HG02870 (cell line): ENCODE measurements at regions not wholly inside any gene's neighbourhood (a gene's known extent, or its start where the extent isn't known, plus 50 kb on each side); places are given as distances from the start of the nearest gene placed in this dataset.
A peak's percentile ranks its signal among the peaks of the same experiment; 100 is the strongest.
"Not testable (repeated sequence)": the region's sequence is repeated elsewhere in the genome, so short reads cannot be mapped to it uniquely, and the experiment has no call there.

Source experiments
- ATAC-seq: cut with Tn5 transposase; IDR thresholded peaks from one replicate; pipeline ENCODE4 v1.9.1; 2021; ENCODE audit warnings: mild to moderate bottlenecking, moderate library complexity; ENCODE audit not compliant: unreplicated experiment

DNA sequence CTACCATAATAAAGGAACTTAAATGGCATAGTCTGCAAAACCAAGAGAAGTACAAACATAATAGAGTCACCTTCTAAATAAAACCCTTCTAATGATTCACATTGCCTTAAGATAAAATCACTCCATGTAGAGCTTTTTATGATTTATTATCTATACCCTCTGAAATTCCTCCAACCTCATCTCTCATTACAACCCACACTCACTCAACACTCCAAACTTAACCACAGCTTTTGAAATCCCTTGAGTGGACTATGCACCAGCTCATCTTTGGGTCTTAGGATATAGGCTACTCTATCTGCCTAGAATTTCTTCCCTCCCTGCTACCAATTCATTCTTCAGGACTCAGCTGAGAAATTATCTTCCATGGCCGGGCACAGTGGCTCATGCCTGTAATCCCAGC is 122.5 kb downstream of the CETN3 start:
- ATAC-seq, result no peak

DNA sequence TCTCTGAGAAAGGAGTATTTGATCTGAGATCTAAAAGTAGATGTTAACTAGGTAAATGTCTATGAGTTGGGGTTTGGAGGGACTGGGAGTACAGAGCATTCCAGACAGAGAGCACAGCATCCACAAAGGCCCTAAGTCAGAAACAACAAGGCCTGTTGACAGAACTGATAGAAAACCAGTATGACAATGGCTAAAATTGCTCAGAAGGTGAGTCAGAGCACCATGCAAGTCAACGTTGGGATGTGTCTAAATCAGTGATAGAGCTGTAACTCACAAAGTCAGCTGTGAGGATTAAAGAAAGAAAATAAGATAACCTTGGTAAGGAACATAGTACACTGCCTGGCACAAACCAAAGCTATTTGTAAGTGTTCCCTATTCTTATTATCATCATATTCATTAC is 124.0 kb downstream of the CETN3 start:
- ATAC-seq, result no peak

DNA sequence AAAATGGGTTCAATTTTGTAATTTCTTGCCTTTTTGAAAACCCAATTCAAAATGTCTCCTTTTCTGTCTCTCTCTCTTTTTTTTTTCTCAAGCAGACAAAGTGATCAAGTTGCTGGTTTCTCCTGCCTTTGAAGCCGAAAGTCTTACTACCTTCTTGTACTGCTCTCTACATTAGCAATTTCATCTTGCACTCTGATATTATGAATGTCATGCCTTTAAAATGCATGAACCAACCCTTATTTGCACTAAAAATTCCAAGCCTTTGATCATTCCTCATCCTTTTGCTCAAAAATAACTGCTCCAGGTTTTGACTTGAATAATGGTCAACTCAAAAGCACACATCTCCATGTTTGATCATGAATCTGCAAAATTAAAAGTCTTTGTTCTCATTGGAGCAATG is 125.2 kb downstream of the CETN3 start:
- ATAC-seq, result no peak

DNA sequence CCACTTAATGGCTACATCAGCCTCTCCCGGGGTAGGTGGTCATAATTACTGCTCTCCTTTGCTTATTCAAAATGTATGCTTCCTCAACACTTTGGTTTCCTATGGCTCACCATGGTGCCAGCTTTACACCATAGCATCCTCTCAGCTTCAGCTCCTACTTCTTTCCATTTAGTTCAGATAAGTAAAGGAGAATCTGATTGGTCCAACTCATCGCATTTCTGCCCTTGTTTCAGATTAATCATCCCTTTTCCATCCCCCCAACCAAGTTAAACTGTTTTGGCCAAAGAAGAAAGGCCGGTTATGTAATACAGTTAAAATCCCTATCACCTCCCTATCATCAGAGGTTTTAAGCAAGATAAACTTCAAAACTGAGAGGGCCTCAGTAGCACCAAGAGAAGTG is 130.5 kb downstream of the CETN3 start:
- ATAC-seq, result no peak

DNA sequence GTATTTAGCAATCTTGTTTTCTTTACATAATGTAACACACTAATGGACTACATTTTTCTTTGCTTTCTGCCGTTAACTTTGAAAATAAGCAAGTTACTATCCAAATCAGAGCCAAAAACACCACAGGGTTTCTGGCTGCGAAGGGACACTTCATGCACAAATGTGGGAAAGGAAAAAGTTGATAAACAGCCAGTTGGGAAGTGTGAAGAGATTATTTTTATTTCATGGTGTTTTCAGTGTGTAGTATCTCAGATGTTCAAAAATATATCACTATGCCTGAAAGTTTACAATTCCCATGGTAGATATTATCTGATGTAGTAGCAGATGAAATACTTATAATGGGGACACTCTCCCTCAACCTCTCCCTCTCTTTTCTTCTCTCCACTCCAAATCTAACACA is 135.3 kb downstream of the CETN3 start:
- no peak for ATAC-seq

DNA sequence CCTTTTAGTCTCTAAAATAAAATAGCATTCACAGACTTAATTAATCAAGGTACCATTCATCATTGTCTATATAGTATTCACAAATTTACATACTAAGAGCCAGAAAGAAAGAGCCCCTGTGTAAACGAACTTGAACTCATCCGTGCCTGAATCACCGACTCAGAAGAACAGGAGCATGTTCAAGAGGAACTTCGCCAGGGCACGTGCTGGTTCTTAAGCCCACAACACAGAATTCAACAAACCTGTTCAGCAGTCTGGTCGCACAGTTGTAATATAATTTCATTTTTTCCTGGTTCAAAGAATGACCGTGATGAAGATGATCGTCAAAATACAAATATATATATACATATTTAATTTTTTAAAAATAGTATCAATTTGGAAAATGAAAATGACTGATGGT is 141.9 kb downstream of the CETN3 start:
- ATAC-seq, result no peak

DNA sequence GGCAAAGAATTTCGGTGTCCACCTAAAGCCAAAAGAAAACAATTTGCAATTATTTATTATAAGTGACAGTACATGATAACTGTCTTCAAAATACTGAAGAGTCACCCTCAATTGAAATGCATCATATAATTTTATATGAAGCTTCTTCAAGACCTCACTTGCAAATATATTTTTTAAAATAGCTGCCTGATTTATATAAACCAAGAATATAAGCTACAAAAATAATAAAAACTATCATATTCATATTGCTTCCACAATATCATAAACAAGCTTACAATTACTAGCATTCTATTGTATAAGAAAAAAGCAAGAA is 144.1 kb downstream of the CETN3 start:
- ATAC-seq, result no peak

DNA sequence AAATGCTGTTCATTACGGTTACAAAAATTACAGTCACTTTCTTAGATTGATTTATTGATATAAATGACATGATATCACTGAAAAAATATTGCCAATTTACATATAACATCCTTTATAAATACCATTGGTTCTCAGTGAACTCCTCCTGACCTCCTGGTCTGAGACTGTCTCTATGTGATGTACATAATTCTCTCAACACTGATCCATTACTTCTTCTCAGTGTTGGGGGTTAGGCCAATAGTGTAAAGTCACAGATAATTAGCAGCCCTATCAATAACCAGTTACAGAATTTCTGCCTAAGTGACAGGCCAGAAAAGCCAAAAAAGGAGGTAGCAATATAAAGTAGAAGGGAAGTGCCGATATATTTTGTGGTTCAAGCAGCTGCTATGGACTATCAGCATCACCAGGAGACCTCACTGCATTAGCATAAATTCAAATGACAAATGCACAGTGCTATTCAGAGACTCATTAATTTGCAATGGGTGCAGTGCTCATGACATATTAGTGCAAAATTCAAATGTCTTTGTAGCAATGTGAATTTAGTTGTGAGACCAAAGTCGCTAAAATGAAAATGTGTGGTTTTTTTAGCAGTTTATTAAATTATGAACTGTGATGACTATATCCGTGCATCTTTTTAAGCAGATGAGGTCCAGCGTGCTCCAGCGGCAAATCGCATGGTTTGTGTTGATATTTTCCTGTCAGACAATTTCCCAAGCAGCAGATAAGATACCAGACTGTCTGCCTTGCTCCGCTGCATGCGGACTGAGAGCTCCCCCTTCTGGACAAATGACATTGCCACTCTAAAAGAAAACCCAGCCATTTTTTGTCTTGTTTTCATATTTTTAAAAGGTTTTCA is 144.6 kb downstream of the CETN3 start:
- peak; percentile 67 for ATAC-seq

DNA sequence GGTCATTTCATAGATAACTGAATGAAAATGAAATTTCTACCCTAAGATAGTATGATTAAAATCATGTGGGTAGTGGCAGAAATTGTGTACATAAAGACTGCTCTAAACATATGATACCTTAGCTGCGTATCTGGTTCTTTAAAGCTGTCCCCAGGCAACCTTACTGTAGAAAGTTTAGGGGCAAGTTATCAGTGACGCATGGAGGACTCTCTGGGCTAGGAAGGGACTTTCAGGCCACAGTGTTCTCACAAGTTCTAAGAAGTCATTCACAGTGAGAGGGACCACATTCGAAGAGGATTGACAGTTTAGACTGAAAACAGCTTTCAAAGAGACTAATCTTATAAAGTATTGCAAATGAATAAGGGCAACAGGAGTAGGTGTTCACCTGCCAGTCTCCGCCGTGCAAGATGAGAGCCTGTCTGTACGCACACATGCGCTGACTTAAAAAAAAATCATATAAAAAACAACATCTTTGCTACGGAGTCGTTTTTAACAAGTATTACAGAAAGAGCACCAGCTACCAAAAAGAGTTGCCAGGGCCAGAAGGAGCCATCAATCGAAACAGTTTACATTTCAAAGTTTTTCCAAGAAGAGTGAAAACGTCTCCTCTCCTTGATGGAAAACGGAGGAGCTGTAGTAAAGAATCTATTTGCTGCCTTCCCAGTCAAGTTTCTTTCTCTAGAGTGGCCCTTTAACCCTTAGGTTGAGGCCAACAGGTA is 146.3 kb downstream of the CETN3 start:
- ATAC-seq, result no peak

DNA sequence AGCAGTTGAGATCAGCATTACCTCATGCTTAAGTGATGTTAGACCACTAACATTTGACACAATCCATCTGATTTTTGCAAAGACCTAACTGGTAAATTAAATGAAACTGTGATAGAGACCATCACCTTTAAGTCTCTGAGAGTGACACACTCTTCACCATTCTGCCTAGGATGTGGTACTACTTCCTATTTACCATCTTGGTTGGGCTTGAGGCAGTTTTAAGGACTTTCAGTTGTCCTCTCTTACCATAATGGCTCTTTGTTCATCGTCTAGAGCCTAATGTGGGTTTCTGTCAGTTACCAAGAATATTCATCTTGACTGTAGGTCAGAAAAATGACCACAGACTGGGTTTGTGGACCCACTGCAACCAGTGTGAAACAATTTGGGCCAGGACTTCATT is 158.1 kb downstream of the CETN3 start:
- no peak for ATAC-seq

DNA sequence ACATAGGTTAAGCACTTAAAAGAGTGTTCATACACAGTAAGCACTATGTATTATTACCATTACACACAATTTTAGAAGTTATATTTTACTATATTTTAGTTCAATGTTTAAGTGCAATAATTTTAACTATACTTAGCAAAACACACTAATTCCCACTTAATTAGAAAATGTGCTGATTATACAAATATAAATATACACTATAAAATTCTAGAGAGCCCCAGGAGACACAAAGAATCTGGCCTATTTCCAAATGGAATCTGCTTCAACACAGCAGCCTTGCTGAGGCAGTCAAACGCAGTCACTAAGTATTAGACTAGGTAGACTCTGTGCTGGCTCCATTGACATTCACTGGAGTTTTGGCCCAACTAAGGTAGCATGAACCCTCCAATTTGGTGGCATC is 160.9 kb downstream of the CETN3 start:
- ATAC-seq, result no peak

DNA sequence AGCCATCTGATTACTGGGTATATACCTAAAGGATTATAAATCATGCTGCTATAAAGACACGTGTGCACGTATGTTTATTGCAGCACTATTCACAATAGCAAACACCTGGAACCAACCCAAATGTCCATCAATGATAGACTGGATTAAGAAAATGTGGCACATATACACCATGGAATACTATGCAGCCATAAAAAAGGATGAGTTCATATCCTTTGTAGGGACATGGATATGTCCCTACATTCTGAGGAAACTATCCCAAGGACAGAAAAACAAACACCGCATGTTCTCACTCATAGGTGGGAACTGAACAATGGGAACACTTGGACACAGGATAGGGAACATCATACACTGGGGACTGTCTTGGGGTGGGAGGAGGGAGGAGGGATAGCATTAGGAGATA is 165.7 kb downstream of the CETN3 start:
- ATAC-seq, result not testable (repeated sequence)

DNA sequence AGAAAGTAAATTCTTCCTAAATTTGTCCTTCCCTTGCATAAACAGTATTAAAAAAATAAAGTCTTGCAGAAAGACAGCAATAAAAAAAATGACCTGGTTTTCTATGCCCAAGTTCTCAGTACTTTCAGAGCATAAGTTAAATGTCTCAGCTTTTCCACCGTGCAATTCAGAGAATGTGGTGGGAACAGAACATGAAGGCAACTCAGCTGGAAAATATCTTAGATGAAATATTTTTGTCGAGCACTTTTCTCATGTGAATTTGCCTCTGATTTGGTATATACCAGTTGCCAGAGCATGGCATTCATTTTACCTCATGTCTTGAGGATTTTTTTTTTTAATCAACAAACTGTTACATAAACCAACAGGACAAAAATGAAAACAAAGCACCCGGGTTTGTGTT is 176.1 kb downstream of the CETN3 start:
- ATAC-seq, result no peak

DNA sequence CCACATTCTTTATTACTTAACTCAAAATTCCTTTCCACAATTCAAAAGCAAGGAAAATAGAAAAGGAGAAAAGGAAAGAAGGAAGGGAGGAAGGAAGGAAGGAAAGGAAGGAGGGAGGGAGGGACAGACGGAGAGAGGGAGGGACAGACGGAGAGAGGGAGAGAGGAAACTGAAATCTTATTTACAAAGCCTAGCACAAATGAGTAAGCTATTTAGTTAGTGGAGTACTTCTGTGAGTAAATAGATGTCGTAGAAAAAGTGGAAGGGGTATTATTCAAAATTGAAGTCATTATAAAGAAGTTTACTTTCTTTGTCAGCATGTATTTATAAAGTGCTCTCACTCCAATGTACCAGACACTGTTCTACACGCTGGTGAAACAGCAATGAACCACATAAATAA is 177.9 kb downstream of the CETN3 start:
- no peak for ATAC-seq

DNA sequence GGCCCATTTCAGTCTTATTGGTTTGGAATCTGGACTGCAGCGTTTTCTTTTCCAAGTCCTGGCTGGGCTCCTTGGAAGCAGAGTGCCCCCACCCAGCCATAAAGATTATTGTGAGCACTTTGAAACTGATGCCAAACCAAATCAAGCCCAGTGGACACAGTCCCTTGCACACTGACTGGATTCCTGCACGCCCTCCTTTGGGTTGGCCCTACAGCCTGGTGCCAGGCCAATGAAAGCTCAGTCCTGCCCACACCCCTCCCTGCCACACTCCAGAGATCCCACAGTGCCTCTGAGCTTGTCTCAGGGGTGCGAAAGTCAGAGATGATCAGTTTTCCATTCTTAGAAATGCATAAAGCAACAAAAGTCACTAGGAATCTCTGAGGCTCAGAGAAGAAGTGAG is 181.9 kb downstream of the CETN3 start:
- ATAC-seq, result no peak

DNA sequence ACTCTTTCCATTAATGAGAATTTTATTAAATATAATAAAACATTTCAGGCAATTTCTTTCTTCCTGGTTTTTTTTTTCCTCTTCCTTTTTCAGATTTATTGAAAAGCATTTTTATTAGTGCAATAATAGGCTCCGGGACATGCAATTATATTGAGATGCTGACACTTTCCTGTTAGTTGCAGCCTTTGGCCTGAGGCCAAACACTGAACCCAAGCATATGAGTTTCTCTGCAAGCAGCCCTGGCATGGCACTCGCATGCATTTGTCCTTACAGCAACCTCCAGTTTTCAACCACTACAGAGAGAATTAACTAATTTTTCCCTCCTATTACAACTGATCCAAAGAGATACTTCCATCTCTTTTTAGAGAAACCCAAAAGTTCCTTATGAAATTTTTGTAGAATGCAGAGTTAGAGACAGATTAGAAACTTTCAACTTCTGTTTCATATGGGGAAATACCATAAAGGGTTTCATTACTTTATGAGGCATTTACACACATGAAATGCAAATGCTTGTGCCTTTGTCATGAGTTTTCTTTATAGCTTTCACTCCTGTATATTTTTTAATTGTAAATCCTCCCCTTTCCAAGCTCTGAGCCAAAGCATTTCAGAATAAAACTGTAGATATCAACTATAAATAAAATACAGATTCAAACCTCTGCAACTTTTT is 183.0 kb downstream of the CETN3 start:
- peak; percentile 68 for ATAC-seq

DNA sequence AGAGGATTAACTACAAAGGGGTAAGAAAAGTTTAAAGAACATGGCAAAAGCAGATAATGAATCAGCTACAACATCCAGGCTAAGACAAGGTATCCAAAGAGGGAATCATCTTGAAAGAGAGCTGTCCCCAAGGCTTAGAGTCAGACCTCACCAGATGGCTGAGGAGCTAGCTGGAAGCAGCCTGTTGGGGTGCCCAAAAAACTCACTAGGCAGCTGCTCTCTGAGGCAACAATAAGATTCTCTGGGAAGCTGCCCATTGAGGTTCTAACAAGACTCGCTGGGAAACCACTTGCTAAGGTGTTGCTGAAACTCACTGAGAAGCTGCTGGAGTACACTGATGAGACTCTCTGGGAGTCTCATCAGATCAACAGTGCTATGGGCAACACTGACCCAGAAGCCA is 185.2 kb downstream of the CETN3 start:
- no peak for ATAC-seq

DNA sequence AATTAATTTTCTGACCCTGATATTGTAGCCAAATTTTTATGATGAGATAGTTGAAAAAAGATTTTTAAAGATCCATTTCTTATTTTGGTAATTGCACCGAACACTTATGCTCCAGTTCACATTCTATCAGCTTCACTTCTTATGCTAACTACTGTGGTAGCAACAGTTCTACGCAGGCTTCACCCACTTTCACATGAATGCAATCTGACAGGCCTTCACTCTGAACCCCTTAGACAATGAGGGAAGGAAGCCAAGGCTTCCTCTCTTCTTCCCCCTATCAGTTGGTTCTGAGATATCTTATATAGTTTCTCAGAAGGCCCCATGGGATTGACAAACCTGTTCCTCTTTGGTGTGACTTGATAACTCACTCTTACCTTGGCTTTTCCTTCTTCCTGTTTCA is 185.8 kb downstream of the CETN3 start:
- ATAC-seq, result no peak

DNA sequence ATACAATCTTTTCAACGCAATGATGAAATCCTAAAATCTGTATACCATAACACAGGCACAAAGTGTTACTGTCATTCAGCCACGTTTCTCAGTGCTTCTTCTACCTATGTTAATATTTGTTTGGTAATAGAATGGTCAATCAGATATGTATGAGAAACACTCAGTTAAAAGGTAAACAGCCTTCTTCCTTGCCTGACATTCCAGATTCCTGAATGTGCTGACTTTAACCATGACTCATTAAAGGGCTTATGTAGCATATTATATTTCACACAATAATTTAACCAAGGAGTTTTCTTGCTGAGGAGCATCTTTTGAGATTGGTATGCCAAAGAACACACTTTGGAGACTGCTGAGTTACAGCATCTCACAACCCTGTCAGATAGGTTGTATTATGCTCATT is 187.6 kb downstream of the CETN3 start:
- no peak for ATAC-seq

DNA sequence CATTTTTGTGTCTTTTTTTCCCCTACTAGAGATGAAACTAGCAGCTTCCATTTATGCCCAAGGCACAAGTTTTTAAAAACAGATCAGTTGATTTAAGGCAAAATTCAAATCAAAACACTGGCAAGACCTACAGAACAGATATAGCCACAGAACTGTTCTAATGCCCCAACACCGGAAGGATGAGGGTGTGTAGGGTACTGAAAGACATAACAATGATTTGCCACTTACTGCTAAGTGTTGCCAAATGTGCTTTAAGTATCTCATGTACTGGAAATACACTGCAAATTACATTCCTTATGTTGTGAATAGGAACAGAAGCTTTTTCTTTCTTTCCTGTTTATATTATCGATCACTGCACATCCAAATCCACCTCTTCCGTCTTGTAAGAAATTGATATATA is 189.0 kb downstream of the CETN3 start:
- ATAC-seq, result no peak

DNA sequence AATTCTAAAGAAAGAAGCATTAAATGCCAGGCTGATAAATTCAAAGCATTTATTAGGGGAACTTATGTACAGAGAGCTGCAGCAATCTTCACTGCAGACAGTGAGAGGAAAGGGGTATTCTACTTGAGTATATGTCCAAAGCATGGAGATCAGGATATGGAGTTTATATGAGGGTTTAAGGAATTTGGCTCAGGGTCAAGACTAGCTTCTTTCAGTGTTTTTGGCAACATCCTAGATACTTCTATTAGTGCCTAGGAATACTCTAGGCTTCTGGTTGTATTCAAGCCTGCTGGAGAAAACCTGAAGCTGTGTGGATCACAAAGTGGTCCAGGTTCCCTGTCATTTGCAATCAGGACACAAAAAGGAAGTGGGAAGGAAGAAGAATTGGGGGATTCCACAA is 194.6 kb downstream of the CETN3 start:
- ATAC-seq, result no peak

DNA sequence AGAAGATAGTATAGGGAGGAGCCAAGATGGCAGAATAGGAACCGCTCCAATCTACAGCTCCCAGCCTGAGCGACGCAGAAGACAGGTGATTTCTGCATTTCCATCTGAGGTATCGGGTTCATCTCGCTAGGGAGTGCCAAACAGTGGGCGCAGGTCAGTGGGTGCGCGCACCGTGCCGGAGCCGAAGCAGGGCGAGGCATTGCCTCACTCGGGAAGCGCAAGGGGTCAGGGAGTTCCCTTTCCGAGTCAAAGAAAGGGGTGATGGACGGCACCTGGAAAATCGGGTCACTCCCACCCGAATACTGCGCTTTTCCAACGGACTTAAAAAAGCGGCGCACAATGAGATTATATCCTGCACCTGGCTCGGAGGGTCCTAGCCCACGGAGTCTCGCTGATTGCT is 201.2 kb downstream of the CETN3 start:
- ATAC-seq, result not testable (repeated sequence)
